A549 (cell line): ENCODE measurements at regions not wholly inside any gene's neighbourhood (a gene's known extent, or its start where the extent isn't known, plus 50 kb on each side); places are given as distances from the start of the nearest gene placed in this dataset.

Source experiments
- CBX8 ChIP-seq: fragments of 200-600 bp; sonication (generic); IDR thresholded peaks from 2 replicates; pipeline ENCODE4 v1.6.1; 2016
- CHD2 ChIP-seq: fragments of 150-350 bp; IDR thresholded peaks from 2 replicates; pipeline ENCODE4 v1.6.1; 2014; ENCODE audit warnings: low read length; ENCODE audit not compliant: partially characterized antibody
- EP300 ChIP-seq, 2 experiments: fragments of >200 bp; sonication (Bioruptor Twin); formaldehyde crosslinking; IDR thresholded peaks; 2 replicates in 1 of 2; 3 replicates in 1 of 2; pipeline ENCODE4 v1.6.1; 2016 to 2017
- ESRRA ChIP-seq: fragments of 150-350 bp; IDR thresholded peaks from 2 replicates; pipeline ENCODE4 v1.6.1; 2014; ENCODE audit warnings: mild to moderate bottlenecking, low read length, borderline replicate concordance
- FOSL2 ChIP-seq, 2 experiments: fragments of 450-650 bp in 1 of 2; fragments of >200 bp in 1 of 2; sonication (Bioruptor Twin) in 1 of 2; formaldehyde crosslinking; IDR thresholded peaks; 2 replicates each; pipeline versions ENCODE4 v1.5.0 to v1.6.1; 2016 to 2020; ENCODE audit warnings: mild to moderate bottlenecking in 1 of 2, moderate library complexity in 1 of 2
- POLR2A ChIP-seq: IDR thresholded peaks from 2 replicates; pipeline ENCODE4 v1.6.1; 2012; ENCODE audit warnings: mild to moderate bottlenecking, low read length
- POLR2AphosphoS2 ChIP-seq: conservative IDR thresholded peaks from 2 replicates; pipeline ENCODE4 v1.6.1; 2012; ENCODE audit warnings: low read length, improper control_type of control experiment, inconsistent platforms
- RARB ChIP-seq: fragments of 250-450 bp; sonication (Bioruptor Pico); IDR thresholded peaks from 2 replicates; pipeline ENCODE4 v1.8.0; 2021; ENCODE audit warnings: mild to moderate bottlenecking, moderate library complexity
- RFX5 ChIP-seq: fragments of 450-650 bp; IDR thresholded peaks from 2 replicates; pipeline ENCODE4 v1.7.1; 2014; ENCODE audit warnings: antibody characterized with exemption, mild to moderate bottlenecking, moderate library complexity
- TF ChIP-seq, protein P1 (sequence below): fragments of >200 bp; sonication (Bioruptor Twin); formaldehyde crosslinking; IDR thresholded peaks from 3 replicates; pipeline ENCODE4 v1.5.1; 2016

DNA sequence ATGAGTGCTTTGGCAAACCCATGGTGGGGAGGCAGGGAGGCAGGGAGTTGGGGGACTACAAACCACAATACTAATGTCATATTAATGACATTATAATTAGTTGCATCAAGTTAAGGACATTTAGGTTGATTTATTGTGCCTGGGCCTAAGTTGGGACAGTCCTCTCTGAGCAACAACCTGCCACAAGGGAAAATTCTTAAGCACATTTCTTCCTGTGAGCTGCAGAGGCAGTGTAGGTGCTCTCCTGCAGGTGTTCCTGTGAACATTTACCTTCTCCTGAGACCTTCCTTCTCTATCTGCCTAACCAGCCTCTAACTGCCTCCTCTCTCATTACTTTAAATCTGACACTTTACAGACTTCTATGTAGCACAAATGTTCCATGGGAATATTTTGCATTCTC is 1830.0 kb upstream of the AGA start:
- TF ChIP-seq POLR2A (no peak), ESRRA (no peak), FOSL2 (IDR thresholded peaks at IDR 0.05) (no peak), FOSL2 (CRISPR knock-in tag; IDR thresholded peaks at IDR 0.05) (no peak), EP300 (IDR thresholded peaks at IDR 0.05) (no peak), POLR2AphosphoS2 (no peak), CHD2 (no peak), RFX5 (no peak), RARB (CRISPR knock-in tag) (no peak), CBX8 (no peak)
- TF ChIP-seq, protein P1, sequence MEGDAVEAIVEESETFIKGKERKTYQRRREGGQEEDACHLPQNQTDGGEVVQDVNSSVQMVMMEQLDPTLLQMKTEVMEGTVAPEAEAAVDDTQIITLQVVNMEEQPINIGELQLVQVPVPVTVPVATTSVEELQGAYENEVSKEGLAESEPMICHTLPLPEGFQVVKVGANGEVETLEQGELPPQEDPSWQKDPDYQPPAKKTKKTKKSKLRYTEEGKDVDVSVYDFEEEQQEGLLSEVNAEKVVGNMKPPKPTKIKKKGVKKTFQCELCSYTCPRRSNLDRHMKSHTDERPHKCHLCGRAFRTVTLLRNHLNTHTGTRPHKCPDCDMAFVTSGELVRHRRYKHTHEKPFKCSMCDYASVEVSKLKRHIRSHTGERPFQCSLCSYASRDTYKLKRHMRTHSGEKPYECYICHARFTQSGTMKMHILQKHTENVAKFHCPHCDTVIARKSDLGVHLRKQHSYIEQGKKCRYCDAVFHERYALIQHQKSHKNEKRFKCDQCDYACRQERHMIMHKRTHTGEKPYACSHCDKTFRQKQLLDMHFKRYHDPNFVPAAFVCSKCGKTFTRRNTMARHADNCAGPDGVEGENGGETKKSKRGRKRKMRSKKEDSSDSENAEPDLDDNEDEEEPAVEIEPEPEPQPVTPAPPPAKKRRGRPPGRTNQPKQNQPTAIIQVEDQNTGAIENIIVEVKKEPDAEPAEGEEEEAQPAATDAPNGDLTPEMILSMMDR = no peak
